ENCODE measurements at regions not wholly inside any gene's neighbourhood (a gene's known extent, or its start where the extent isn't known, plus 50 kb on each side); places are given as distances from the start of the nearest gene placed in this dataset.
"Not testable (repeated sequence)": the region's sequence is repeated elsewhere in the genome, so short reads cannot be mapped to it uniquely, and the experiment has no call there.

GRCh38 chr20:26154224-26154623 lies 457.6 kb upstream of the ZNF337 start (continued):
- TF ChIP-seq FOXA1 (IDR thresholded peaks at IDR 0.05) (no peak), NR2F2 (IDR thresholded peaks at IDR 0.05) (no peak)

- Histone ChIP-seq H3K27ac (ENCODE audit: low read depth in 1 of 2, low read length in 2 of 2) (no peak overlapping the region), H3K4me1 (ENCODE audit: control insufficient read depth in 4 of 4, insufficient read depth in 4 of 4, low read length in 3 of 4) (no peaks in the 10 kb centered on the region), H3K36me3 (ENCODE audit: control insufficient read depth in 4 of 4, insufficient read depth in 3 of 4, low read depth in 1 of 4, low read length in 3 of 4) (no peaks in the 10 kb centered on the region), H3K4me3 (ENCODE audit: low read depth in 1 of 3, low read length in 3 of 3) (no peak overlapping the region), H3K27me3 (ENCODE audit: control insufficient read depth in 4 of 4, insufficient read depth in 4 of 4, low read length in 3 of 4) (no peaks in the 10 kb centered on the region), H3K9ac (ENCODE audit: low read depth in 1 of 2, low read length in 2 of 2) (no peak overlapping the region), H3K9me3 (ENCODE audit: control insufficient read depth in 4 of 4, low read length in 3 of 4) (peaks cover 0 to 3% (median 0%) of the 10 kb centered on the region in 4 donors)
- TF ChIP-seq REST (IDR thresholded peaks at IDR 0.05) (no peak), YY1 (IDR thresholded peaks at IDR 0.05) (no peak), RXRA (IDR thresholded peaks at IDR 0.05) (no peak)
- TF ChIP-seq, protein P1, sequence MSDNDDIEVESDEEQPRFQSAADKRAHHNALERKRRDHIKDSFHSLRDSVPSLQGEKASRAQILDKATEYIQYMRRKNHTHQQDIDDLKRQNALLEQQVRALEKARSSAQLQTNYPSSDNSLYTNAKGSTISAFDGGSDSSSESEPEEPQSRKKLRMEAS (IDR thresholded peaks at IDR 0.05): no peak
- 91% methylated on average over 19 of the region's 19 CpGs for WGBS
- DNase-seq (ENCODE audit: low spot score): no peak
These were observed 438.9 kb upstream of the ZNF337 start for GRCh38 chr20:26135325-26136110.

- H3K9me3 ChIP-seq (ENCODE audit: control insufficient read depth in 4 of 4, low read length in 3 of 4): peaks cover 0 to 3% (median 0%) of the 10 kb centered on the region in 4 donors
- TF ChIP-seq, protein P2, sequence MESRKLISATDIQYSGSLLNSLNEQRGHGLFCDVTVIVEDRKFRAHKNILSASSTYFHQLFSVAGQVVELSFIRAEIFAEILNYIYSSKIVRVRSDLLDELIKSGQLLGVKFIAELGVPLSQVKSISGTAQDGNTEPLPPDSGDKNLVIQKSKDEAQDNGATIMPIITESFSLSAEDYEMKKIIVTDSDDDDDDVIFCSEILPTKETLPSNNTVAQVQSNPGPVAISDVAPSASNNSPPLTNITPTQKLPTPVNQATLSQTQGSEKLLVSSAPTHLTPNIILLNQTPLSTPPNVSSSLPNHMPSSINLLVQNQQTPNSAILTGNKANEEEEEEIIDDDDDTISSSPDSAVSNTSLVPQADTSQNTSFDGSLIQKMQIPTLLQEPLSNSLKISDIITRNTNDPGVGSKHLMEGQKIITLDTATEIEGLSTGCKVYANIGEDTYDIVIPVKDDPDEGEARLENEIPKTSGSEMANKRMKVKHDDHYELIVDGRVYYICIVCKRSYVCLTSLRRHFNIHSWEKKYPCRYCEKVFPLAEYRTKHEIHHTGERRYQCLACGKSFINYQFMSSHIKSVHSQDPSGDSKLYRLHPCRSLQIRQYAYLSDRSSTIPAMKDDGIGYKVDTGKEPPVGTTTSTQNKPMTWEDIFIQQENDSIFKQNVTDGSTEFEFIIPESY (IDR thresholded peaks at IDR 0.05): no peak
- TF ChIP-seq RXRA (IDR thresholded peaks at IDR 0.05): no peak
- TF ChIP-seq CTCF (IDR thresholded peaks at IDR 0.05; ENCODE audit: low read depth, low read length, missing input control): no peak
- no peak for TF ChIP-seq REST (IDR thresholded peaks at IDR 0.05)
- TF ChIP-seq FOXA1 (IDR thresholded peaks at IDR 0.05): no peak
- no peak for TF ChIP-seq SP1 (IDR thresholded peaks at IDR 0.05)
- no peak for TF ChIP-seq TAF1 (conservative IDR thresholded peaks at IDR 0.05)
- TF ChIP-seq JUND (IDR thresholded peaks at IDR 0.05): no peak
- no peak for TF ChIP-seq HNF4A (conservative IDR thresholded peaks at IDR 0.05)
- H3K27me3 ChIP-seq (ENCODE audit: control insufficient read depth in 4 of 4, insufficient read depth in 4 of 4, low read length in 3 of 4): no peaks in the 10 kb centered on the region
- no peaks in the 10 kb centered on the region for H3K36me3 ChIP-seq (ENCODE audit: control insufficient read depth in 4 of 4, insufficient read depth in 3 of 4, low read depth in 1 of 4, low read length in 3 of 4)
- H3K4me3 ChIP-seq (ENCODE audit: low read depth in 1 of 3, low read length in 3 of 3): no peak overlapping the region
- 89% methylated on average over 10 of the region's 10 CpGs for WGBS
- no peak overlapping the region for H3K9ac ChIP-seq (ENCODE audit: low read depth in 1 of 2, low read length in 2 of 2)
- no peak for DNase-seq (ENCODE audit: low spot score)
- no peak overlapping the region for H3K27ac ChIP-seq (ENCODE audit: low read depth in 1 of 2, low read length in 2 of 2)
- no peaks in the 10 kb centered on the region for H3K4me1 ChIP-seq (ENCODE audit: control insufficient read depth in 4 of 4, insufficient read depth in 4 of 4, low read length in 3 of 4)
These were observed 438.0 kb upstream of the ZNF337 start for GRCh38 chr20:26134606-26135005.

DNA sequence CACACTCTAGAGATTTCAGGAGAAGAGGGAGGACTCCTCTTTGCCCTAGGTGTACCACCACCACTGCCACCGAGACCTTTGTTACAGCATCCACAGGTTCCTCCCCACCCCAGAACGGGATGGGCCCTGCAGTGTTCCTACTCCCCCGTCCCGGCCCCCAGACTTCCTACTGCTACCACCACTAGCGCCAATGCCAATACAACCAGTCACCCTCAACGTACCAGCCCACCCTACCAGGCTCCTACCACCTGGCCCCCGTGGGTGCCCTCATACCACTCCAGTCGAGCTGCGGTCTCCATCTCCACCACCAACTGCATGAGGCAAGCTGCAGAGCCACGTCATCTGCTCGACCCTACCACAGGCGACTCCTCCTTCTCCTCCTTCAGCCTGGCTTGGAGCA lies 437.1 kb upstream of the ZNF337 start:
- not testable (repeated sequence) for H3K4me3 ChIP-seq (ENCODE audit: low read depth in 1 of 3, low read length in 3 of 3); H3K27ac ChIP-seq (ENCODE audit: low read depth in 1 of 2, low read length in 2 of 2); H3K9me3 ChIP-seq (ENCODE audit: control insufficient read depth in 4 of 4, low read length in 3 of 4); DNase-seq (ENCODE audit: low spot score); H3K9ac ChIP-seq (ENCODE audit: low read depth in 1 of 2, low read length in 2 of 2); H3K36me3 ChIP-seq (ENCODE audit: control insufficient read depth in 4 of 4, insufficient read depth in 3 of 4, low read depth in 1 of 4, low read length in 3 of 4); H3K4me1 ChIP-seq (ENCODE audit: control insufficient read depth in 4 of 4, insufficient read depth in 4 of 4, low read length in 3 of 4); H3K27me3 ChIP-seq (ENCODE audit: control insufficient read depth in 4 of 4, insufficient read depth in 4 of 4, low read length in 3 of 4)
- 83% methylated on average over 12 of the region's 12 CpGs for WGBS
